Umbilical cord (tissue), 1 donor: ENCODE measurements at regions not wholly inside any gene's neighbourhood (a gene's known extent, or its start where the extent isn't known, plus 50 kb on each side); places are given as distances from the start of the nearest gene placed in this dataset.
"Not testable (repeated sequence)": the region's sequence is repeated elsewhere in the genome, so short reads cannot be mapped to it uniquely, and the experiment has no call there.

Source experiments
- DNase-seq: peaks from one replicate; pipeline ENCODE4 v3.0.0-alpha.2; 2015; ENCODE audit warnings: low spot score

DNA sequence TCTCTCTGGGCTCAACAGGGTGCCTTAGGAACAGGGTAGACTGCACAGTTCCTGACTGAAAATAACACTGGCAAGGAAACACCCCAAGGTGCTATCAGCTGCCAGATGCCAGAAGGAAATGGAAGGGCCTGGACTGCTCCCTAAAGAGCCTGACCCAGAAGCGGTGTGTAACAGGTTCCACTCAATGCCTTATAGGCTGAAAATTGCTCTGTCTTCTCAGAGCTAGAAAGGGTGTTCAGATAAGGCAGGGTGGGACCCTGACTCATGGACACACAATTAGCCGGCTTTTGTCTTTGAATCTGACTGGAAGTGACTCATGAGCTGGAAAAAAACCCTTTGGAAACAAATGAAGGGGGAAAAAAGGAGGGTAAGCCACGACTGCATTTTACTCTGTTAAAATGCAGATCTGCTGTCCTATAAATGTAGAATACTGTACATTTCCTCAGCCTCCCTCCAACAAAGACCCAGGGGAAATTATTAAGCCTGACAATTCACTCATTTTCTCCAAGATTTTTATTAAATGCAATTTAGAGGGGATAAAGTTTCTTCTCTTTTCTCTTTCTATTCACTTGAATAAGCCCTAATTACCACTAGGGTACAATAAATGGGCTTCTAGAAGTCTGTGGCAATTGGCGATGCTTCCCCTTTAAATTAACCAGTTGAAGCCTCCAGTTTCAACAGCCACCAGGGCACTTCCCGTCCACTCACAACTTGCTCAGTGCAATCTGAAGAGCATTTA, 160.2 kb upstream of the TBL1XR1 start:
- DNase-seq: peak; percentile 84

DNA sequence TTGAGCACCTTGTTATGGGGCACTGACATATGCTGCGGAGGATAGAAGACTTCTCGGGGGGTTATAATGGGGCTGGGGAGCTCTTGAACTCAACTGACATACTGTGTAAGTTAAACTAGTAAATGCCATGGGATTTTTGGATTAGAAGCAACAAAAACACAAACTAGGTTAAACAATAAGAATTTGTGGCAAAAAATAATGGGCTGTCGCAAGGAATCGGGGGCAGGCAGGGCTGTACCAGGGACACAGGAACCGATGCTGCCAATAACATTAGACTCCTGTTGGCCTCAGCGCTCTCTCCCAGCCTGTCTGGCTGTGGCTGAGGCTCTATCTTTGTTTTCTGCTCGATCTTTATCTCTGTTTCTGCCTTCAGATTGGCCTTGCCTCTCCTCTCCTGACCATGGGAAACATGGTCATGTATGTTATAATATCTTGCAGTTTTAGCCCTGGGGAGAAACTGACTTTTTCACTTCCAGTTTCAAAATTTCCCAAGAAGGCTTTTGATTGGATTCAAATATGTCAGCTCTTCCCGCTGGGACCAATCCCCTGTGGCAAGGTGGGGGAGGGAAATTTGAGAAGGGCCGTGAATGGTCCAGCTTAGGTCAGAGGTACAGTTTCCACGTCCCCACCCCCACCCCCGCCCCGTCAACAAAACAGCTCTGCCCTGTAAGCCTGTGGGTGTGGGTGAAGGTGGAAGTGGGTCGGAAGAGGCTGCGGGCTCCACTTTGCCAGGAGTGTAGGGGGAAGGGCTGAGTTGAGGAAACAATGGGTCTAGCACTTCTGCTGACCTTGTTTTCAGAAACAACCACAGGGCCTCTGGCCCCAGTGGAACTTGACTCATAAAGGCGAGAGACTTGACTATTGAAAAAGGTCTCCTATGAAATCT, 161.1 kb upstream of the TBL1XR1 start:
- DNase-seq: peak; percentile 87

DNA sequence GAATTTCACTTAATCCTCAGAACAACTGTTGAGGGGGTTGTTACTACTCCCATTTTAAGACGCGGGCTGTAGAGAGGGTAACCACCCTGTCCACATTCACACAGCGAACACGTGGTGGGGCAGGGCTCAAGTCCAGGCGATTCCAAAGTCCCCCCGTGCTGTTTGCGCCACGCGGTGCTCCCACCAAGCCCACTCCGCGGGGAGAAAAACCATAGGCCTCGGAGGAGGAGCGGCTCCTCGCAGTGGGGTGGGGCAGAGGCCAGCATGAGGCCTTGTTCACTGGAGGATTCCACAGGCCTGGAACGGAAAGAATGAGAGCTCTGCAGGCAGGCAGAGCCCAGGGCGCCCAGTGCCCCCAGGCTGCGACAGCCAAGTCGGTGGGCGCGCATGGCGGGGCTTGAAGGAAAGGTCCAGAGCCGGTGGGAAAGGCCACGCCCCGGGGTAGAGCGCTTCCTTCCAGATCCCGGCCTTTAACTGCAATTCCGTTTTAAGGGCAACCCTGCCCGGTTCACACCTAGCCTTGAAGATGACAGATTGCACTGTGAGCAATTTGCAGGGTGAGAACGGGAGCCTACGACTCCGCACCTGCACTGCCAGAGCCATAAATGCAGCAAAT, 161.8 kb upstream of the TBL1XR1 start:
- DNase-seq: peak; percentile 71

DNA sequence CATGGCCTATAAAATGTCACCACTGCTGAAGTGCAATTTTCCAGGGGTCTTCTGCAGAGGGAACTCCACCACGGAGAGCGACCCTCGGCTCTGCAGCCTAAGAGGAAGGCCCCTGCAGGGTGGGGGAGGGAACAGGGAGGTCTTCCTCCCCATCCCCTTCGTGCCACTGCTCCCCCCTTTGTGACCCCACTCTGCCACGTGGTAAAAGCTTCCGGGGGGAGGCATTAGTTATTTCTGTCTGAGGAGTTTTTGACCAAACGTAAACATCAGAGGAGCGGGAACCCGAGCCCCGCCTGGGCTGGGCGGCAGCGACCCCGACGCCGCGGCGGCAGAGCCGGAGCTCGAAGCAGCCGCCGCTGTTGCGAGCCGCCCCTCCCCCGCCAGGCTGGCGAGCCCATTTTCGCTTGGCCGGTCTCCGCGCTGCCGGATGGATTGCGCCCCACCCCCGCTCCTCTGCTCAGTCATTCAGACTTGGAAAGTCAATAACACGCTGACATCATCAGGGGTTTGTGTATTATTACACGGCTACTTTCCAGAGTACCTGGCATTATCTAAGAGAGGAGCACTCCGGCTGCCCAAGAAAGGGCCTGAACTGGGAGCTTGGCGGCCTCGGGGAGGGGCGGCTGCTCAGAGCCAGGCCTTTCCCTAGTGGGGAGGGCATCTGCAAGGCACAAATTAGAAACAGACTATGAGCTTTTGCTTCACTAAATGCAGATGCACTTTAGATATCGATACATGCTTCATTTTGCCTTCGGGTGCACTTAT, 162.5 kb upstream of the TBL1XR1 start:
- DNase-seq: peak; percentile 99

DNA sequence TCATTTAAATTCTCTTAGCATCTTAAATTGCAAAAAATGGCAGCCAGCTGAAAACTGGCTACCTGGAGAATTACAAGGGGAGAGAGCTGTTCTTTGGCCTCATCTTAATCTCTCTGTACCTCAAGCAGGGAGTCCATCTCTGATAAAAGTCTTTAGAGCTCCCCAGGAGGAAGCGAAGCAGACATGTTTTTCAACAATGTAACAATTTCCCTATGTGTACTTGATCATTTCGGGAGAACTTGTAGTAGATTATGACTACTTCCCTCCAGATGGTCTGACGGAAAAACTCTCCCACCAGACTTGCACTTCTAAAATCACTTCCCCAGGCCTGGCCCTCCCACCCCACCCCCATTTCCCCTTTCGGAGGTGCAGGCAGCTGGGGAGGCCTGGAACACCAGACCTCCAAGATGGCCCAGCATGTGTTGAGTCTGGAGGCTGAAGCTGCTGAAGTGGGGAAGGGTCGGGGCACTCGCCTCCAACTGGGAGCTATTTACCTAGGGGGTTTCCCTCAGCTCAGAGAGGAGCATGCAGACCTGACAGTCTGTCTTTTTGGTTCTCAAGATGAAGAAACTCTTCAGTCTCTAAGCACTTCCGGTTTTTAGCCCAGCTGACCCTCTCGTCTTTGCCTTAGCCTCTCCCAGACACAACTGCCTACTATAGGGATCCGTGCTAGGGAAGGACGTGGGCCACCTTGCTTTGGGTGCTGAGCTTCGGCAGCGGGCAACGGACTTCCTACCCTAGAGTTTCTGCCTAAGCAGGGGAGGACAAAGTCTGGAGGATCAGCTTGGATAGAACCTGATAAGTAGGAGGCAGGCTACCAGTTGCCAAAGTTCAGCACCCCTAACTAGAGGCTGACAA, 164.0 kb upstream of the TBL1XR1 start:
- DNase-seq: peak; percentile 39

DNA sequence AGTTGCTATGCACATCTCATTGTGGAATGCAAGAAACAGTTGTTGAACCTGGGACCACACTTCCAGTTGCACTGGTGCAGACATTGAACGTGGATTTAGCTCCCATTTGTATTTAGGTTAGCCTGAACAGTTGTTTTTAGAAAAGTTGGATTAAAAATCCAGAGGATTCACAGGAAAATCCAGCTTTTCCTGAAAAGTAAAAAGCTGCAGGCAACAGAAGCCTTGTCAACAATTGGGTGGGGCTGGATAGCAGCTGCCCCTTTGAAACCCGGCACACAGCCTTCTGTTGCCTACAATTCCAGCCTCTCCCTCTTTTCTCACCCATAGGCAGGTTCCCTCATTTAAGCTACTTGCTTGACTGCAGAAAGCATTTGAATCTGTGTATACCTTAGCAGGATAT, 165.3 kb upstream of the TBL1XR1 start:
- peak; percentile 23 for DNase-seq

DNA sequence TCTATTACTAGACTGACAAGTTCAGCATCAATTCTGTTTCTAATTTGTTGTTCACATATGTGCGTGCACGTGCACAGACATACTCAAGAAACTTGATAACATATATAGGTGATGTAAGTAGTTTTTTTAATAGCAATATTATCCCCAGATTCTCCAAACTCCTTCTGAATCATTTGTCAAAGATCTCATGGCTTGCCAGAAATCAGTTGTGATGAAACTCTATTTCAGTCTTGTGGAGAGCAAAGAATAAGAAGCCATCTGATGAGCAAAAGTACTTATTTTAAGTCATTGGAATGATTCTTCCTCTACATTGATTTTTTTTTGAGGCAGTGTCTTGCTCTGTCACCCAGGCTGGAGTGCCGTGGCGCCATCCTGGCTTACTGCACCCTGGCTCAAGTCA, 167.0 kb upstream of the TBL1XR1 start:
- no peak for DNase-seq

DNA sequence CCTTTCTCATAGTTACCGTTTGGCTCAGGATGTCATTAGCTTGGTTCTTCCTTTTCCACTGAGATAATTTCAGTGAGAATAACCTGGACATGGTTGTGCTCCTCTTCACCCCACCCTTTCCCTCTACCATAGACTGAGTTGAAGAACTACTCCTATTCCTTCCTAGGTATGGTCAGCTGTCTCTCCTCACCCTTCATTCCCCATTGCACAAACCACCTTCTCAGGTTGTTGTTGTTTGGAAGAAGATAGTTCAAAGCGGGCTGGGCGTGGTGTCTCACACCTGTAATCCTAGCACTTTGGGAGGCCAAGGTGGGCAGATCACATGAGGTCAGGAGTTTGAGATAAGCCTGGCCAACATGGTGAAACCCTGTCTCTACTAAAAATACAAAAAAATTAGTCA, 168.0 kb upstream of the TBL1XR1 start:
- DNase-seq: not testable (repeated sequence)

DNA sequence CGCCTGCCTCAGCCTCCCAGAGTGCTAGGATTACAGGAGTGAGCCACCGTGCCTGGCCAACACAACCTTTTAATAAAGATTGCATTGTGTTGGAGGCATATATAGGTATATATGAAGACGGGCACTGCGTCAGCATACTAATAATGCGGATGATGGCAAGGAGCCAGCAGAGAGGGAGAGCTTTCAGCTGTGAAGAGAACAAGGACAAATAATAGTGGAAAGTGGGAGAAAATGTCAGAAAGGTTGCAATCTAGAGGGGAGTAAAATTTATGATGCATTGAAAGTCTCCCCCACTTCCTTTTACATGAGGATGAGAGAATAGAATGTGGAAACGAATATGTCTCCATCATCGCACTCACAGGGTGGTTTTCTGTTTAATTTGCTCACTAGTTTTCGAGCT, 170.5 kb upstream of the TBL1XR1 start:
- no peak for DNase-seq

DNA sequence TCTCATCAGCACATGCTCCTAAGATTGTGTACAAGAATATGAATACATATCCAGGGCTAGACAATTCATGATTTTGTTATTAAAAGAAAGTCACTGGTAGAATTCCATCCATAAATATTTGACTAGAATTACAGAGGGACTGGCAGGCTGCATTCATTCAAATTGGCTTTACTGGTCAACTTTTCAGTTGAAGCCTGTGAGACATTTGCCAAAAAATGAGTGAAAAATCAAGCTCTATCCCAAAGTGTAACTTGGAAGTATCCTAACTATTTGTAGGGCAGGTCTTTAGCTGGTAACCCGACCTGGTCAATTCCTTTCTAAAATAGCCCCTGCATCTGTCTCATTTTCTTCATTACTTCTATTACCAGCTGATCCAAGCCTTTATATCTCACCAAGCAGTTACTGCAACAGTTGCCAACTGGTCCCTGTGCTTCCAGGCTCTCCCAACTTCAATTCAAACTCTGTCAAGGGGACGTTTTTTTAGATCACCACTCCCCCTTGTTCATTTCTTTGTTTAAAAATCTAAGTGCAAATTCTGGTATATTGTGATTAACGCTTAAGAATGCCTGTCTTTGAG, 173.1 kb upstream of the TBL1XR1 start:
- DNase-seq: no peak

DNA sequence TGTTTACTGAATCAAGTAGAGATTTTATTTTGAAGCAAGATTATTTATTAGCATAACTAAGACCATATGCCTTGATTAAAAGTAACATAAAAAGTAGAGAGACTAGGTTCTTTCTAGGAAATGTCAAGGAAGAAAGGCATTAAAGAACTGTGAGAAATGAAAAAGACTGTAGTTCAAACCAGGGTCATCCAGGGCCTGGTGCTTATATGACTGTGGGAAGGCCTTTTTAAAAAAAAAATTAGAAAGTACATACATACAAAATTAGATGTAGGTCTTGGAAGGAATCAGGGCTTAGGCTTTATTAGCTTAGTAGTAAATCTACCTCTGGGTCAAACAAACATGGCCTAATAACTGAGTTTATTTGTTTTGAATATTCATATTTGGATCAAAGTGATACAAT, 173.9 kb upstream of the TBL1XR1 start:
- no peak for DNase-seq

DNA sequence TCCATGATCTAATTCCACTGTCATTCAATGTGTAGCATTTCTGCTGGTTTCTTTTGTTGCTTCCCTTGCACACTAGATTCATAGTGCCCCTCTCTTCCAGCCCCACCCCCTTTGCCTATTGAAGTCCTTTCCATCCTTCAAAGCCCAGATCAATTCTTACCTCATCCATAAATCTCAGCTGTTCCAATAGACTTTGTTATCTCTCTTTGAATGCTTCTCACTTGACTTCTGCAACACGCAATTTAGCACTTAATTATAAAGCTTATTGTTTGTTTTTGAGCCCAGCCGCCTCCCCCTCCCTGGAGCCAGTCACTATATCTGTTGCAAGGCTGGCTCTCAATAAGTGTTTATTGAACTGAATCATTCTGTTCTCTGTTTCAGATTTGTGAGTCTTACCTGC, 174.6 kb upstream of the TBL1XR1 start:
- DNase-seq: no peak

DNA sequence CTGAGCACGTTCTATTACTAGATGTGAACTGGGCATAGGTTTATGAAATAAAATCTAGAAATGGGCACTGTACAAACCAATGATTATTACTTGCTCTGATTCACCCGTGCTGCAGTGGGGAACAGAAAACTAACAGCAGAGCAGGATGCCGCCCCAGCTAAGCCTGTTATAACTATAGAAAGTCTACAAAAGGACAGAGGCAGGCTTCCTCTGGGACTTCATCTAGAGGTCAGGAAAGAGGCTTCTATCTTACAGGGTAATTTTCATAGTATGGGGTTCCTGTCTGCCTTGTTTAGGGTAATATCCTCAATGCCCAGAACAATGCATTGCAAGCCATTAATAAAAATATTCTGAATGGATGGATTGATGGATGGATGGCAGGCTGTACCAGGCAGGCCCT, 177.0 kb upstream of the TBL1XR1 start:
- DNase-seq: no peak

DNA sequence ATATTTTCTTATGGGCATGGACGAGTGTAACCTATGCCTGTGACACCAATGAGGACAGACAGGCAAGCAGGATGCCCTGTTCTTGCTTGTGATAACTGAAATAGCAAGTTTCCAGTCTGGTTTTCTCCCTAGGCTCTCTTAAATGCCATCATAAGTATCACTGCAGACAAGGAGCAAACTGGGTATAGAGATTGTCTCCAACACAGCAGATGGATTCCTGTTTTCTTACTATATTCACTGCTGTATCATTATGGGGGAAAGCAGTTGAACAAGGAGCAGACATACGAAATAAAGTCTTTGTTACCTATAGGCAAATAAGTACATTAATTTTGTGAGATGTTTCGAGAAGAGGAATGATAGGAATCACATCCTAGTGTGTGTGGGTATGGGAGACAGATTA, 178.0 kb upstream of the TBL1XR1 start:
- DNase-seq: no peak

DNA sequence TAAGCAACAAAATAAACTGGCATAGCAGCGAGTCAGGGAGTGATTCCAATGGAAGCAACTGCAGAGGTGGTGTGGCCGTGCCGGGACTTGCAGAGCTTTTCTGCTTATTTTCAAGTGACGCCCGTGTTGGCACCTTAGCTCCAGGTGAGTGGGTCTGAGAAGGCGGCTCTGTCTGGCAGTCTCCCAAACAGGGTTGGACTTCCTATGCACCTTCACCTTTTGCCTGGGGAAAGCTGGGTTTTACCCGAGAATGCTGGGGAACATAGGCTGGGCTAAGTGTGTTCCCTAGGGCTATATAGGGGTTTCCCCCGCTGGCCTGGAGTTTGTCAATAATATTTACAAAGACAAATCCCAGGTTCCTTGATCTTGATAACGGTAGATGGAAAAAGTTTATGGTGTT, 179.9 kb upstream of the TBL1XR1 start:
- DNase-seq: peak; percentile 76

DNA sequence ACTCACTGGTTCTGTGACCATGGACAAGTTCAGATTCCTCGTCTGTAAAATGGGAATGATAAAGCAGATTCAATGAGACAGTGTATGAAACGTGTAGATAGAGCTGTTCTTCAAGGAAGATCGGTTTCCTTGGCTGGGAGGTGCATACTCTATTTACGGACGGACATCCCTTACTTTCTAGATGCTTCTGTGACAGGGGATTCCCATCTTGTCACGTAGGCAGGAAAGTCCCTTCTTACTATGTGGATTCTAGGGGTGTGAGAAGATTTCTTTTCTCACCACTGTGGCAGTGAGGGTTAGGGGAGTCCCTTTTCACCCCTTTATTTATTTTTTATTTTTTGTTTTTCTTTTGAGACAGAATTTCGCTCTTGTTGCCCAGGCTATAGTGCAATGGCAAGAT, 180.9 kb upstream of the TBL1XR1 start:
- DNase-seq: no peak

DNA sequence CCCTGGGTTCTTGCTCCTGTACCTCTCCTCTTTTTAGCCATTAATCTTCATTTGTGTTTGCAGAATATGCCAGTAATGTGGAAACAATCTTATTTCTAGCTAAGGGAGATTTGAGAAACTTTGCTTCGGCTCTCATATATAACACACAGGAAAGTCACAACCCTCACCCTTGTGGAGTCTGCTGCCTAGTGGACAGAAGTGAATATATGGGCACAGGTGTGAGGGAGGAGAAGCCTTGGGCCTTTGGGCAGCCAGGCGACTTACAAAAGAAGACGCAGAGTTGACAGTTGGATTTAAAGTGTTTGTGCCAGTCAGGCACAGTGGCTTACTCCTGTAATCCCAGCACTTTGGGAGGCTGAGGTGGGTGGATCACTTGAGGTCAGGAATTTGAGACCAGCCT, 181.8 kb upstream of the TBL1XR1 start:
- no peak for DNase-seq

DNA sequence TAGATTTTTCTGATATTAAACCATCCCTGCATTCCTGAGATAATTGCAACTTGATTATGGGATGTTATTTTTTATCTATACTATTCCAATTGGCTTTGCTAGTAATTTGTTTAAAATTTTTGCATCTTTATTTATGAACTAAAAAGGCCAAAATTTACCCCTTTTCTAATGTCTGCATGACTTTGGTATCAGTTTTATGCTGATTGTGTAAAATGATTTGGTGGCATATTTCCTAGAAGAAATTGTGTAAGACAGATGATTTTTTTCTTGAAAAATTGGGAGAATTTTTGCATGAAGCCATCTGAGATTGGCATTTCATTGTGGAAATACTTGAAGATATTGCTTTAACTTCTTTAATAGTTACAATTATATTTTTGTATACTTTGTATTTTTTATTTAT, 183.8 kb upstream of the TBL1XR1 start:
- DNase-seq: no peak

DNA sequence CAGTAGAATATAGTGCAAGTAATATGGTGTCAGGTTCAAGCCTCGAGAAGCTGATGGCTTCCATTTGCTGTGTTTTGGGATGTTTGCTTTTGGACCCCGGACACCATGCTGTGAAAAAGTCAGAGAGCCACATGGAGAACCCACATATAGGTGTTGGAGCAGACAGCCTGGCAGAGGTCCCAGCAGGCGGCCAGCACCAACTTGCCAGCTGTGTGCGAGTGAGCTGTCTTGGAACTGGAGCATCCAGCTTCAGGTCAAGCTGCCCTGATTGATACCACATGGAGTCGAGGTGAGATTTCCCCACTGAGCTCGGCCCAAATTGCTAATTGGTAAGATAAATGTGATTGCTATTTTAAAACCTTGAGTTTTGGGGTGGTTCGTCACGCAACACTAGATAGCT, 185.7 kb upstream of the TBL1XR1 start:
- DNase-seq: no peak

DNA sequence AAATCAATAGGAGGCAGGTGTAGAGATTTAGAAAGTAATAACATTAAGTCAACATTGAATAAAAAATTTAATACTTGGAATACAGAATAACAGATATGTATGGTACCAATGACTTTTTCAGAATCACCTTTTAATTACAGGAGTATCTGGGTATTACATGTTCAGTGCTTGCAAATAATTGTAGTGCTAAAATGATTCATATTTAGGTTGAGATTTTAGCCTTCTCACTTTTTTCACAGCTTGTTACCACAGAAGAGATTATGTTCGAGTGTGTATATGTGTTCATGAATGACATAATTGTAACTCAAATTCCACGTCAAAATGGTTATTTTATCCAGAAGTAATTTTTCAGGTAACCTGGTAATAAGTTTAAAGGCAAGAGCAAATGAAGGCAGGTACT, 187.9 kb upstream of the TBL1XR1 start:
- DNase-seq: no peak
